ENCODE measurements at regions not wholly inside any gene's neighbourhood (a gene's known extent, or its start where the extent isn't known, plus 50 kb on each side); places are given as distances from the start of the nearest gene placed in this dataset.

- TF ChIP-seq CTCF (IDR thresholded peaks at IDR 0.05; ENCODE audit: low read depth, low read length) (no peak), MYC (IDR thresholded peaks at IDR 0.05; ENCODE audit: low read depth, low read length) (no peak), POLR2A (IDR thresholded peaks at IDR 0.05; ENCODE audit: extremely low read depth, insufficient read length) (no peak)
- TF ChIP-seq, protein P1, sequence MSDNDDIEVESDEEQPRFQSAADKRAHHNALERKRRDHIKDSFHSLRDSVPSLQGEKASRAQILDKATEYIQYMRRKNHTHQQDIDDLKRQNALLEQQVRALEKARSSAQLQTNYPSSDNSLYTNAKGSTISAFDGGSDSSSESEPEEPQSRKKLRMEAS (IDR thresholded peaks at IDR 0.05; ENCODE audit: low read depth, low read length) = no peak
- DNase-seq (ENCODE audit: low read depth) = no peak
- no peak overlapping the region for H3K4me3 ChIP-seq (ENCODE audit: low read depth, low read length)
These were observed 143.2 kb downstream of the MIS18A start for GRCh38 chr21:32135401-32136363.

GRCh38 chr21:32134441-32135130 lies 144.3 kb downstream of the MIS18A start:
- no peak for TF ChIP-seq MYC (IDR thresholded peaks at IDR 0.05; ENCODE audit: low read depth, low read length)
- TF ChIP-seq, protein P1 (IDR thresholded peaks at IDR 0.05; ENCODE audit: low read depth, low read length) = no peak
- no peak for TF ChIP-seq POLR2A (IDR thresholded peaks at IDR 0.05; ENCODE audit: extremely low read depth, insufficient read length)
- TF ChIP-seq CTCF (IDR thresholded peaks at IDR 0.05; ENCODE audit: low read depth, low read length) = no peak
- DNase-seq (ENCODE audit: low read depth) = peak; percentile 30

GRCh38 chr21:32132881-32133280 lies 146.0 kb downstream of the MIS18A start:
- no peak for DNase-seq (ENCODE audit: low read depth)
- no peak overlapping the region for H3K4me3 ChIP-seq (ENCODE audit: low read depth, low read length)
- TF ChIP-seq CTCF (IDR thresholded peaks at IDR 0.05; ENCODE audit: low read depth, low read length) (no peak), MYC (IDR thresholded peaks at IDR 0.05; ENCODE audit: low read depth, low read length) (no peak), POLR2A (IDR thresholded peaks at IDR 0.05; ENCODE audit: extremely low read depth, insufficient read length) (no peak)
- TF ChIP-seq, protein P1 (IDR thresholded peaks at IDR 0.05; ENCODE audit: low read depth, low read length) = no peak

More at GRCh38 chr21:32134441-32135130, 144.3 kb downstream of the MIS18A start:
- no peak overlapping the region for H3K4me3 ChIP-seq (ENCODE audit: low read depth, low read length)

- no peak for TF ChIP-seq CTCF (IDR thresholded peaks at IDR 0.05; ENCODE audit: low read depth, low read length)
- TF ChIP-seq, protein P1 (IDR thresholded peaks at IDR 0.05; ENCODE audit: low read depth, low read length) = no peak
- no peak for TF ChIP-seq MYC (IDR thresholded peaks at IDR 0.05; ENCODE audit: low read depth, low read length)
- DNase-seq (ENCODE audit: low read depth) = no peak
- no peak overlapping the region for H3K4me3 ChIP-seq (ENCODE audit: low read depth, low read length)
These were observed 146.4 kb downstream of the MIS18A start for GRCh38 chr21:32132409-32132808.

DNA sequence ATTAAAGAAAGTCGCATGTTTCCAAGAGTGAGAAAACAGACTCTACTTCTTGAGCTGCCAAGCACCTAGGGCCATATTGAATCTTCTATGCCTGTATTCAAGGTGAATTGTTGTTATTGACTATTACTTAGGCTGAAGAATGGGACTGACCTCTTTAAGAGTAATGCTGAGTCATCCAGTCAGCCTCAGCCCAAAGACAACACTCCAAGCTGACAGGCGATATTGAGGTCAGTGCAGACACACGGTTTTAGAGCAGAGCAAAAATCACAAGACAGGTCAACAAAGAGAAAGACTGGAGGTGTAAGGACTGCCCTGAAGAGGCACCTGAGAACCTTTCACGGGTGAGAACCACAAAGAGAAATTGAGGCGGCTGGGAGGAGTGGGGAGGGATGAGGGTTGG lies 146.9 kb downstream of the MIS18A start:
- TF ChIP-seq CTCF (IDR thresholded peaks at IDR 0.05; ENCODE audit: low read depth, low read length) (no peak), POLR2A (IDR thresholded peaks at IDR 0.05; ENCODE audit: extremely low read depth, insufficient read length) (no peak), MYC (IDR thresholded peaks at IDR 0.05; ENCODE audit: low read depth, low read length) (no peak)
- TF ChIP-seq, protein P1 (IDR thresholded peaks at IDR 0.05; ENCODE audit: low read depth, low read length) = no peak
- H3K4me3 ChIP-seq (ENCODE audit: low read depth, low read length) = no peak overlapping the region
- peak; percentile 40 for DNase-seq (ENCODE audit: low read depth)
